ENCODE measurements at regions not wholly inside any gene's neighbourhood (a gene's known extent, or its start where the extent isn't known, plus 50 kb on each side); places are given as distances from the start of the nearest gene placed in this dataset.

DNA sequence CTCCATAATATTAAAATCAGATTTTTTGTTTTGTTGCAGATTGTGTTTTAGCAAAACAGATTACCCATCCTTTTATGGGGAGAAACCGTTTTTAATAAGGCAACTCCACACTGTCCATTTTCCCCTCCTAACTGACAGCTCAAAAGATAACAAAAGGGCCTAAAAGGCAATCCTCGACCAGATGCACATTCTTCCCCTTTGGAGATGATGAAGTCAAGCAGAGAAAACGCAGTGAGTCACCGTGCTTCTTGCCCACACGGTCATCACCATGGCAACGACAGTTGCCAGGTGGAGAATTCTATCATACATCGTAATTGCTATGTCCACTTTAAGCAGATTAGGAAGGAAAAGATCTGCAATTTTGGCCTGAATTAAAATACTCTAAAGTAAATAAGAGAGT is 96.4 kb downstream of the DIRAS2 start:
- in situ Hi-C loops (cut with HindIII; ENCODE audit: low pct_ligation_motif_present, low sequenced_read_pairs) = no loop called here
- H3K4me3 ChIP-seq (ENCODE audit: low read depth, low read length) = no peak overlapping the region
- TF ChIP-seq, protein P1, sequence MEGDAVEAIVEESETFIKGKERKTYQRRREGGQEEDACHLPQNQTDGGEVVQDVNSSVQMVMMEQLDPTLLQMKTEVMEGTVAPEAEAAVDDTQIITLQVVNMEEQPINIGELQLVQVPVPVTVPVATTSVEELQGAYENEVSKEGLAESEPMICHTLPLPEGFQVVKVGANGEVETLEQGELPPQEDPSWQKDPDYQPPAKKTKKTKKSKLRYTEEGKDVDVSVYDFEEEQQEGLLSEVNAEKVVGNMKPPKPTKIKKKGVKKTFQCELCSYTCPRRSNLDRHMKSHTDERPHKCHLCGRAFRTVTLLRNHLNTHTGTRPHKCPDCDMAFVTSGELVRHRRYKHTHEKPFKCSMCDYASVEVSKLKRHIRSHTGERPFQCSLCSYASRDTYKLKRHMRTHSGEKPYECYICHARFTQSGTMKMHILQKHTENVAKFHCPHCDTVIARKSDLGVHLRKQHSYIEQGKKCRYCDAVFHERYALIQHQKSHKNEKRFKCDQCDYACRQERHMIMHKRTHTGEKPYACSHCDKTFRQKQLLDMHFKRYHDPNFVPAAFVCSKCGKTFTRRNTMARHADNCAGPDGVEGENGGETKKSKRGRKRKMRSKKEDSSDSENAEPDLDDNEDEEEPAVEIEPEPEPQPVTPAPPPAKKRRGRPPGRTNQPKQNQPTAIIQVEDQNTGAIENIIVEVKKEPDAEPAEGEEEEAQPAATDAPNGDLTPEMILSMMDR (IDR thresholded peaks at IDR 0.05; ENCODE audit: low read depth, low read length, missing control alignments) = no peak
- peak; percentile 92 for DNase-seq
- H3K27ac ChIP-seq = no peak overlapping the region
- no peaks in the 10 kb centered on the region for H3K36me3 ChIP-seq (replicated peaks)
- H3K27me3 ChIP-seq (replicated peaks) = no peaks in the 10 kb centered on the region

DNA sequence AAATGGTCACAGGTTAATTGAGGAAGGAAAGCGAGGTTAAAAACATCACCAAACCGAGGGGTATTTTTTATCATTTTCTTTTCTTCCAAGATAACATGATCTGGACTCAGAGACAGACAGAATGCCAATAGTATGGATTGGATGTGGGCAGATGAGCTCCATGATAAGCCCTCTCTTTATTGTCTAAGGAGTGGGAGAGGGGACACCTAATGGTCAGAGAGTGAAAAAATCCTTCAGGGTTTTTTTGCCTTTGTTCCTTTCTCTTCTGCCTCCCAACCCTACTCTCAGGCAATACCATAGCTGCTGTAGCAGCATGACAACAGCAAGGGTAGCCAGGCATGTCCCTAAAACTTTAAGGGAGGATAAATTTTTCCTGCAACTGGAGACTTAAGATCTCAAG is 94.7 kb downstream of the DIRAS2 start:
- in situ Hi-C loops (cut with HindIII; ENCODE audit: low pct_ligation_motif_present, low sequenced_read_pairs) = no loop called here
- Histone ChIP-seq H3K27me3 (replicated peaks) (no peaks in the 10 kb centered on the region), H3K36me3 (replicated peaks) (no peaks in the 10 kb centered on the region), H3K27ac (no peak overlapping the region), H3K4me3 (ENCODE audit: low read depth, low read length) (no peak overlapping the region)
- no peak for DNase-seq
- TF ChIP-seq, protein P1 (IDR thresholded peaks at IDR 0.05; ENCODE audit: low read depth, low read length, missing control alignments) = no peak

DNA sequence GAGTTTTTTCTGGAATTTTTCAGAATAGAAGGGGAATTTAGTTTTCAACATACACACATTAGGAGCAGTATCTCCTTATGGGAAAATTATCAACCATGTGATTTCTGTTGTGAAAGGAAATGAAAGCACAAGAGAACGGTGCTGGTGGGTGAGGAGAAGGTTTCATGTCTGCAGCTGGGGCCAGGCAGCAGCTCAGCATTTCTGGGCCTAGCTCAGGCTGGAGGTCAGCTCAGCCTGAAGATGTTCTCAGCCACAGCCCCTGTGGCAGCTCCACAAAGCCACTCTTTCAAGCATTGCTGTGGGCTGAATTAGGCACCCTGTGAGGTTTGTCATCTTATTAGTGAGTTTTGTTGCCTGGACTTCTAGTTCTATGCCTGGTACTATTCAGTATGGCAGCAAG is 90.3 kb downstream of the DIRAS2 start:
- Histone ChIP-seq H3K27me3 (replicated peaks) (no peaks in the 10 kb centered on the region), H3K4me3 (ENCODE audit: low read depth, low read length) (no peak overlapping the region), H3K27ac (no peak overlapping the region), H3K36me3 (replicated peaks) (no peaks in the 10 kb centered on the region)
- TF ChIP-seq, protein P1 (IDR thresholded peaks at IDR 0.05; ENCODE audit: low read depth, low read length, missing control alignments) = no peak
- DNase-seq = no peak
- in situ Hi-C loops (cut with HindIII; ENCODE audit: low pct_ligation_motif_present, low sequenced_read_pairs) = no loop called here

DNA sequence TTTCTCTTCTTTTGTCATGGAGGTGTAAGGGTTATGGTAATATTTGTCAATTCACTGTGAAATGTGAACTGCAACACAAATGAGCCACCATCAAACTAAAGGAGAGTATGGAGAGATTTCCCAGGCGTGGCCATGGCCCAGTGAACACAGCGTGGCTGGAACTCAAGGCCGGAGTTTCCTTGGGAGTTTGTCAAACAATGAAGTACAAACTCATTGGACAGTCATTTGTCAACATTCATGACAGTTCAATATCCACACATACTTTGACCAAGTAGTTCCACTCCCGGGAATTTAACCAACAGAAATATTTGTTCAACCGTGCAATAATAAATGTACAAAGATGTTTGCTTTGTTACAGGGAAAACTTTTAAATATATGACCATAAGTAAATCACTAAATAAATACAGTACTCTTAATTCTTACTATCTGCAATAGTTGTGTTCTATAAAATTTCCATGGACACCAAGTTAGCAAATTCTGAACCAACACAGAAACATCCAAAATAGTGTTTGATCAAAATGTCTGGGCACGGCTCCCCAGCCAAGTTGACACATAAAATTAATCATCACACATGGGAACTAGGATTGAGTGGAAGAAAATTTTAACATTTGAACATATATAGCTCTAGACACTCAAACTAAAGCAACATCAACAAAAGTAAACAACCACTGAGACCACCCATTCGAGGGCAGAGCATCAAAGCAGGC is 87.1 kb downstream of the DIRAS2 start:
- TF ChIP-seq, protein P1 (IDR thresholded peaks at IDR 0.05; ENCODE audit: low read depth, low read length, missing control alignments) = no peak
- Histone ChIP-seq H3K36me3 (replicated peaks) (no peaks in the 10 kb centered on the region), H3K4me3 (ENCODE audit: low read depth, low read length) (no peak overlapping the region), H3K27me3 (replicated peaks) (no peaks in the 10 kb centered on the region), H3K27ac (no peak overlapping the region)
- no peak for DNase-seq
- in situ Hi-C loops (cut with HindIII; ENCODE audit: low pct_ligation_motif_present, low sequenced_read_pairs) = no loop called here

DNA sequence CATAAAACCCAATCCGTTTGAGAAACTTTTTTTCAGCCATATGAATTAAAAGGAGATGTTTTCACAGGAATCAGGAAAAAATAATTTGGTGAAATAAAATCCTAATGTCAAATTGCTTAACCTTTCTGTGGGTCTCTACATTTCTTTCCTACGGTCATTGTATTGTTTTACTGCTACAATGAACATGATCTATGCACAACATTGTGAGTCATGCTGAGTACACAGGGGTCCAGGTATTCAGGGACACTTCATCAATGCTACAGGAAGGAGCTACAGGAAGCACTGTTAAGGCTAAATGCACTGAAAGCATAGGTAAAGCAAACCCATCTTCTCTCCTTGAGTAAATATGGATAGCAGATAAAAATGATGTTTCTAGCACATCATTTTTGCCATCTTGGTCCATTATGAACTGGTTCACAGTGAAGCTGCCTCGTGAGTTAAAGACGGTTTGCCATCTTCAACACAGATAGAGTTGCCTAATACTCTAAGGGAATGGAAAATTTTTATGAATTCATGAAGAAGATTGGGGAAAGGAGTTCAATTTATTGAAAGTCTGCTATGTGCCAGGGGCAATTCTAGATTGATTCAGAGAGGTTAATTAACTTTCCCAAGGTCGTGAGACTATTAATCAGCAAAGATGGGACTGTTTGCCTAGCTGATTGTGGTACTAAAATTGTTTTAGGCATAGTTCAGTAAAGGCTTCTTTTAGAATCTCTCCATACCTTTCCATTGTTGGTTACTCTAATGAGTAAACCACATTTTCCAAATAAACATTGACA is 85.5 kb downstream of the DIRAS2 start:
- Histone ChIP-seq H3K4me3 (ENCODE audit: low read depth, low read length) (no peak overlapping the region), H3K36me3 (replicated peaks) (no peaks in the 10 kb centered on the region), H3K27ac (no peak overlapping the region), H3K27me3 (replicated peaks) (no peaks in the 10 kb centered on the region)
- TF ChIP-seq, protein P1 (IDR thresholded peaks at IDR 0.05; ENCODE audit: low read depth, low read length, missing control alignments) = no peak
- no peak for DNase-seq
- in situ Hi-C loops (cut with HindIII; ENCODE audit: low pct_ligation_motif_present, low sequenced_read_pairs) = no loop called here

All from brain microvascular endothelial cell (primary cell).